ENCODE measurements at regions not wholly inside any gene's neighbourhood (a gene's known extent, or its start where the extent isn't known, plus 50 kb on each side); places are given as distances from the start of the nearest gene placed in this dataset.

DNA sequence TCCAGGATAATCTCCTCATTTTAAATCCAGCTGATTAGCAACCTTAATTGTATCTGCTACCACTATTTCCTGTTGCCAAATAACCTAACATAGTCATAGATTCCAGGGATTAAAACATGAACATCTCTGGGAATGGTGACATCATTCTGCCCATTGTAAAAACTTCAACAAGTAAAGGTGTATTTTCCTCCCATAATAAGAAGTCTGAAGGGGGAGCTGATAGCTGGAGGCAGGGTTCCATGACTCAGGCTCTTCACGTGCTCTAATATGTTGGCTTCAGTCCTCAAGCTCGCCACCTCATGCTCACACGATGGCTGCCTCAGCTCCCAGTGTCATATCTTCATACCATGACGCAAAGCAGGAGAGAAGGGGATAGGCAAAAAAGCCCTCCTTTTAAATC lies 172.0 kb upstream of the VASH1 start:
- TF ChIP-seq, protein P1, sequence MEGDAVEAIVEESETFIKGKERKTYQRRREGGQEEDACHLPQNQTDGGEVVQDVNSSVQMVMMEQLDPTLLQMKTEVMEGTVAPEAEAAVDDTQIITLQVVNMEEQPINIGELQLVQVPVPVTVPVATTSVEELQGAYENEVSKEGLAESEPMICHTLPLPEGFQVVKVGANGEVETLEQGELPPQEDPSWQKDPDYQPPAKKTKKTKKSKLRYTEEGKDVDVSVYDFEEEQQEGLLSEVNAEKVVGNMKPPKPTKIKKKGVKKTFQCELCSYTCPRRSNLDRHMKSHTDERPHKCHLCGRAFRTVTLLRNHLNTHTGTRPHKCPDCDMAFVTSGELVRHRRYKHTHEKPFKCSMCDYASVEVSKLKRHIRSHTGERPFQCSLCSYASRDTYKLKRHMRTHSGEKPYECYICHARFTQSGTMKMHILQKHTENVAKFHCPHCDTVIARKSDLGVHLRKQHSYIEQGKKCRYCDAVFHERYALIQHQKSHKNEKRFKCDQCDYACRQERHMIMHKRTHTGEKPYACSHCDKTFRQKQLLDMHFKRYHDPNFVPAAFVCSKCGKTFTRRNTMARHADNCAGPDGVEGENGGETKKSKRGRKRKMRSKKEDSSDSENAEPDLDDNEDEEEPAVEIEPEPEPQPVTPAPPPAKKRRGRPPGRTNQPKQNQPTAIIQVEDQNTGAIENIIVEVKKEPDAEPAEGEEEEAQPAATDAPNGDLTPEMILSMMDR (IDR thresholded peaks at IDR 0.05), result no peak
- TF ChIP-seq EZH2 (IDR thresholded peaks at IDR 0.05), result no peak
